ENCODE measurements at regions not wholly inside any gene's neighbourhood (a gene's known extent, or its start where the extent isn't known, plus 50 kb on each side); places are given as distances from the start of the nearest gene placed in this dataset.
A peak's percentile ranks its signal among the peaks of the same experiment; 100 is the strongest.
"Not testable (repeated sequence)": the region's sequence is repeated elsewhere in the genome, so short reads cannot be mapped to it uniquely, and the experiment has no call there.

DNA sequence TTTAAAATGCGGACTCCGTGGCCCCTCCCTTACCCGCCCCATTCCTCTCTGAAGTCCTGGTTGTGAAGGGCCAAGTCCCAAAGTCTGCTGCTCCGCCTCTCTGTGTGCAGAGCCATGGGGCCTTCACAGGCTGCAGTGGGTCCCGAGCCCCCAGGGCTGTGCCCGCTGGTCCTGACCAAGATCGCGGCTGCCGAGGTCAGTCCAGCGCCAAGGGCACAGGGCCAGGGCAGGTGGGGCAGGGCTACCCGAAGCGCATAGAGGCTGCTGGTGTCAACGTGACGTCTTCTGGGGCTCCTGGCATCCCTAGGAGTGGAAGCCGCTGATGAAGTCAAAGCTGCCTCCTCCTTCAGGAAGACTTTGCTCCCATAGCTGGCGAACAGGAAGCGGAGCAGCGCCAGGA is 858.8 kb downstream of the TUBA3C start:
- DNase-seq (ENCODE audit: low read depth); H3K4me3 ChIP-seq (ENCODE audit: low read depth, low read length): not testable (repeated sequence)

DNA sequence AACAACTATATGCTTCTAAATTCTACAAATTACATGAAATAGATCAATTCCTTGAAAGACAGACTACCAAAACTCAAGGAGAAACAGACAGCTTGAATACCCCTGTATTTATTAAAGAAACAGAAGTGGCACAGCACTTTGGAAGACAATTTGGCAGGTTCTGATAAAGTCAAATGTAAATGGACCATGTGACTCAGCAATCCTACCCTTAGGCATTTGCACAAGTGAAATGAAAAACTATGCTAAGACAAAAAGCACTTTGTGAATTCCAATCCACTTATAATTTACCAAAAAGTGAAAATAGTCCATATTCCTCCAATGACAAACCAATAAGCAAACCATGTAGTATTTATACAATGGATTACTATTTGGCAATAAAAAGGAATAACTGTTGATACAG is 862.0 kb downstream of the TUBA3C start:
- DNase-seq (ENCODE audit: low read depth); H3K4me3 ChIP-seq (ENCODE audit: low read depth, low read length): not testable (repeated sequence)

DNA sequence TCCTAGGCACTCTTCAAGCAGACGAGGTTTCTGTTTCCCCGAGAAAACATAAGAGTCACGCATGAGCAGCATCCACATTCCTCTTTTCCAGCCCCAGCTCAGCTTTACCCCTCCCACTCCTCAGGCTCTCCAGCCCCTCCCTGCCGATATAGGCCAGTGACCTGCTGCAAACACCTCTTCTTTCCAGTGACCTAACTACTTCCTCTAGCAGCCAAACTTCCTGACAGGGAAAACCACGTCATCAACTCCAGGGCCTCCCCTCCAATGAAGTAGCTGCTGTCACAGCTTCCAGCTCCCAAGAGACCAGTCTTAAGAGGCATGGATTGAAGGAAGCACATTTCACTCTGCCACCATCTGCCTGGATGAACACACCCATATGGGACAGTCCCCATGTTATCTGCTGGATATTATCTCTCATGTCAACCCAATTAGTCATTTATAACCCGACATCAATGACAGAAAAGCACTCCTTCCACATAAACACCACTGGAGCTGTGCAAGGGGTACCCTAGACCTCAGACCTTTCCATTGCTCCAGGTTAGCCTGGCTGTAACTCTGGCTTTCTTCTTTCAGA is 878.3 kb downstream of the TUBA3C start:
- H3K4me3 ChIP-seq (ENCODE audit: low read depth, low read length): not testable (repeated sequence)
- peak; percentile 6 for DNase-seq (ENCODE audit: low read depth)

DNA sequence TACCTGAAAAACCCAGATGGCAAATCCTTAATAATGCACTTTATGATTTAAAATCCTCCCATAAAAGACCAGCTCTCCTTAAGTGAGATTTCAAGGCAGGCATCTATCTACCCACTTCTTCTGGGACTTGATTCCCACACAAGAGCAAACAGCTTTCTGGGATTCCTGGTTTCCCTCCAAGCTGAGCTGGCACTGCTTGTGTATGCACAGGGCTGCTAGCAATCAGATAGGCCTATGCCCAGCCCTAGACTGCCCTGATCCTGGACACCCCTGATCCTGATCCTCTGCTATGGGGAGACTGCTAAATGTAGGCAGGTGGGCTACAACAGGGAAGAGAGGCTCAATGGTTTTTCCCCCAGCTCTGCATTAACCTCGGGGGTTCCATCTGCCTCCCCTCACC is 880.7 kb downstream of the TUBA3C start:
- H3K4me3 ChIP-seq (ENCODE audit: low read depth, low read length); DNase-seq (ENCODE audit: low read depth): not testable (repeated sequence)

DNA sequence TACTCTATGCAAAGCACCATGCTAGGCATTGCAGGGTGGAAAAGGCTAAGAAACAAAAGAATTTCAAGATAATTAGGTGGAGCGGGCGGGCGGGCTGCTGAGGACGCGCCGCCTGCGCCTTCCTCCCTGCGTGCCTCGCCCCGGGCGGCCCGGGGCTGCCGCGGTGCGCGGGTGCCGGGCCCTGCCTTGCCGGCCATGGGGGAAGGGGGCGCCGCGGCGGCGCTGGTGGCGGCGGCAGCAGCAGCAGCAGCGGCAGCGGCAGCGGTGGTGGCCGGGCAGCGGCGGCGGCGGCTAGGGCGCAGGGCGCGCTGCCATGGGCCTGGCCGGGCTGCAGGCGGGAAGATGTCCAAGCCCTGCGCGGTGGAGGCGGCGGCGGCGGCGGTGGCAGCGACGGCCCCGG is 884.3 kb downstream of the TUBA3C start:
- not testable (repeated sequence) for H3K4me3 ChIP-seq (ENCODE audit: low read depth, low read length); DNase-seq (ENCODE audit: low read depth)

DNA sequence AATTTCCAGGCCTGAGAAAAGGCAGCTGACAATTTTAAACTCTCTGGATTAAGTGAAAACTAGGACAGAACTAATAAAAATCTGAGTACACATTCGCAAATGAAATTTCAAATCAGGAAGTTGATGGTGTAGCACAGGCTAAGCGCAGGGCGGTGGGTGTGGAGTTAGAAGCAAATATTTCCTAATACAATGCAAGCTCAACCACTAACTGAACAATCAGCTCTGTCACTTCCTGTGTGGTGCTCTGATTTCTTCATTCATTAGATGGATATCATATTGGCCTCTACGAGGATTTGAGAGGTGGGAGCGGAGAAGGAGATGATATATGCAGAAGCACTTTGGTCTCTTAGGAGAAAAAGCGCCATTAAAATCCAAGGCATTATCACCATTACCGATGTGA is 885.0 kb downstream of the TUBA3C start:
- not testable (repeated sequence) for DNase-seq (ENCODE audit: low read depth); H3K4me3 ChIP-seq (ENCODE audit: low read depth, low read length)

DNA sequence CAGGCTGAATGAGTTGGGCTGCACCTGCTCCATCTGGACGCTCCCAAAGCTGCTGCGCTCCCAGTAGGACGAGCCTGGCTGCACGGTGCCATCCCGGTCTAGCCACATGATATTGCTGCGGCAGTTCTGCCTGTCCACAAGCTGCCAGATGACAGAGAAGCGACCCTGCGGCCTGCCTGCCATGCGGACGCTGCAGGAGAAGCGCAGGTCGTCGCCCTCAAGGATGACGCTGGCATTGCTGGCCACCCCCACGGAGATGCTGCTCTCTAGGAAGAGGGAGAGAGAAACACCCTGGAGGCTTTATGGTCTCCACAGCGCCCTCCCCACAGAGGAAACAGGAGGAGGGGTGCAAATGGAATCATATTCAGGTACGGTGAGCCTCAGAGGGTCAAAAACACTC is 887.3 kb downstream of the TUBA3C start:
- not testable (repeated sequence) for H3K4me3 ChIP-seq (ENCODE audit: low read depth, low read length); DNase-seq (ENCODE audit: low read depth)

DNA sequence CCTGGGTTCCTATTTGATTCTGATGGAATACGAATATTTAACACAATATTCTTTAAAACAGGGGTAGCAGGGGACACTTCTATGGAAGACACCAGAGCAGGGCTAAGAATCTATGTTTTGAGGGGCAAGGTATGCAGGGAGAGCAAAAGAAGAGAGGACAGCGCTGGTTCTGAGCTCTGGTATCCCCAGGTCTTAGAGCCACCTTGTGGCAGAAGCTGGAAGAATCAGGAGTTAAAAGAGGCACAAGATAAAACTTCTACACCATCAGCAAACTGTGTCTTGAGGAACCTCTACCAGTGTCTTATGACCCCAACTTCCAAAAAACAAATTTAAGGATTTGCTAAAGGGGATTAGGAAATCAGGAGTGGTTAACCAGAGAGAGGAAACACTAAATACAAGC is 894.8 kb downstream of the TUBA3C start:
- not testable (repeated sequence) for DNase-seq (ENCODE audit: low read depth); H3K4me3 ChIP-seq (ENCODE audit: low read depth, low read length)
- TF ChIP-seq, protein P1, sequence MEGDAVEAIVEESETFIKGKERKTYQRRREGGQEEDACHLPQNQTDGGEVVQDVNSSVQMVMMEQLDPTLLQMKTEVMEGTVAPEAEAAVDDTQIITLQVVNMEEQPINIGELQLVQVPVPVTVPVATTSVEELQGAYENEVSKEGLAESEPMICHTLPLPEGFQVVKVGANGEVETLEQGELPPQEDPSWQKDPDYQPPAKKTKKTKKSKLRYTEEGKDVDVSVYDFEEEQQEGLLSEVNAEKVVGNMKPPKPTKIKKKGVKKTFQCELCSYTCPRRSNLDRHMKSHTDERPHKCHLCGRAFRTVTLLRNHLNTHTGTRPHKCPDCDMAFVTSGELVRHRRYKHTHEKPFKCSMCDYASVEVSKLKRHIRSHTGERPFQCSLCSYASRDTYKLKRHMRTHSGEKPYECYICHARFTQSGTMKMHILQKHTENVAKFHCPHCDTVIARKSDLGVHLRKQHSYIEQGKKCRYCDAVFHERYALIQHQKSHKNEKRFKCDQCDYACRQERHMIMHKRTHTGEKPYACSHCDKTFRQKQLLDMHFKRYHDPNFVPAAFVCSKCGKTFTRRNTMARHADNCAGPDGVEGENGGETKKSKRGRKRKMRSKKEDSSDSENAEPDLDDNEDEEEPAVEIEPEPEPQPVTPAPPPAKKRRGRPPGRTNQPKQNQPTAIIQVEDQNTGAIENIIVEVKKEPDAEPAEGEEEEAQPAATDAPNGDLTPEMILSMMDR (conservative IDR thresholded peaks at IDR 0.05; ENCODE audit: low read depth, low read length): peak; percentile 6

DNA sequence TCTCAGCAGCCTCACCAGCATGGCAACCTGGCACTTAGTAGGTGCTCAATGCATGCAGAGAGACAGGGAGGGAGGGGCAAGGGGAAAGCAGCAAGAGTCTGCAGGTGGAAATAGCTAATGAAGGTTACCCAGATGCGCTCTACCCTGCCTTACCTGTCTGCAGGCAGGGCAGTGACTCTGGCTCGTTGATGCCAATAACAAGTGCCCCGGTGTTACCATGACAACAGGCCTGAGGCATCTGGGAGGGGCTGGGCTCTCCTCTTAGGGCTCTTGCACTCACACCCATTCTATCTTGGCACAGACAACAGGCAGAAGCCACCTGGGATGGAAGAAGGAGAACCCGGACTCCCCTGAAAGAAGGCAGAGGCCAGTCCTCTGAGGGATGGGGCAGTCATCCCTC is 896.0 kb downstream of the TUBA3C start:
- H3K4me3 ChIP-seq (ENCODE audit: low read depth, low read length); DNase-seq (ENCODE audit: low read depth): not testable (repeated sequence)

DNA sequence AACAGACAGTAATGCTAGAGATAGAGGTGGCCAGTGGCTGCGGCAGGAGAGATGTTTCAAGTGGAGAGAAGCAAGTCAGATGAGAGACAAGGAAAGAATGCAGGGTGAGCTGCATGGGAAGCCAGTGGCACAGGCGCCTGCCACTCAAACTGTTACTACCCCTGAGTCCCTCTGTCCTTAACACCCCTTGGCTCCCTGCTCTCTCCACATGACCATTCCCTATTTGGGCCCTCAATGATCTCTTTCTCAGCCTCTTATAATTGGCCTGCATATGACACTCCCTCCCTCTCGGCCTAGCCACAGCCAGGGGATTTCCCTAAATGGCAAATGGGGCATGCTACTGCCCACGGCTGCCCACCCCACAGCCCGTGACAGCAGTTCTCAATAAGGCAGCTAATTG is 897.6 kb downstream of the TUBA3C start:
- not testable (repeated sequence) for DNase-seq (ENCODE audit: low read depth)

DNA sequence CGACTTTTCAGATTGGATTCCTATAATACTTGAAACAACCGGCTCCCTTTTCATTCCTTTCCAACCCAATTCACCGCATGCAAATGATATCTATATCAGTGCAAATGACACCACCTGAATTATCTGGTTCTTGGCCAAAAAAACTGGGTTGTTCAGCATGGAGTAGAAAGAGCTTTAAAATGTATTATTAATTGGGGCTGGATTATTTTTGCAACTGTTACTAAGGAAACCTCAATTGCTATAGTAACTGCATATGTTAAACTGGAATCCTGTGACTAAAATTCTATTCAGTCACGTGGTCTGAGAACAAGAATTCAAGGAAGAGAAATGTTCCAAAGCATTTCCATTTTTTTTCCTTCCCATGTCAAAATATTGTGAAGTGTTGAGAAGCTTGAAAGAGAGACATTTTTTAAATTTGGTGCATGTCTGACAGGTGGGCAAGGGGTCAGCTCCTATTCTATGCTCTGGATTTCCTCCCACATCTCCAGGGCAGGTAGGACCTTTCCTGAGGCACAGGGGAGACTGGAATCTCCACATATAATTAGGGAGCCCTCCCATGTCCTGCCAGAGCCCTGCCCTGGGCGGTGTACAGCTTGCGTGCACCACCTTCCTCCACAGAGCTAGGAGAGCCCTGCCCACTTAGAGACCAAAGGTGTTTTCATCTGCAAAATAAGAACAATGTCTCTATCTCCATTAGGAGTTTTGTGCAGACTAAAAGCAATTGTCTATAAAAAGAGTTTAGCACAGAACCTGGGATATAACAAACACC is 899.6 kb downstream of the TUBA3C start:
- H3K4me3 ChIP-seq (ENCODE audit: low read depth, low read length); DNase-seq (ENCODE audit: low read depth): not testable (repeated sequence)

More for the DNA sequence above, 897.6 kb downstream of the TUBA3C start:
- H3K4me3 ChIP-seq (ENCODE audit: low read depth, low read length): not testable (repeated sequence)

DNA sequence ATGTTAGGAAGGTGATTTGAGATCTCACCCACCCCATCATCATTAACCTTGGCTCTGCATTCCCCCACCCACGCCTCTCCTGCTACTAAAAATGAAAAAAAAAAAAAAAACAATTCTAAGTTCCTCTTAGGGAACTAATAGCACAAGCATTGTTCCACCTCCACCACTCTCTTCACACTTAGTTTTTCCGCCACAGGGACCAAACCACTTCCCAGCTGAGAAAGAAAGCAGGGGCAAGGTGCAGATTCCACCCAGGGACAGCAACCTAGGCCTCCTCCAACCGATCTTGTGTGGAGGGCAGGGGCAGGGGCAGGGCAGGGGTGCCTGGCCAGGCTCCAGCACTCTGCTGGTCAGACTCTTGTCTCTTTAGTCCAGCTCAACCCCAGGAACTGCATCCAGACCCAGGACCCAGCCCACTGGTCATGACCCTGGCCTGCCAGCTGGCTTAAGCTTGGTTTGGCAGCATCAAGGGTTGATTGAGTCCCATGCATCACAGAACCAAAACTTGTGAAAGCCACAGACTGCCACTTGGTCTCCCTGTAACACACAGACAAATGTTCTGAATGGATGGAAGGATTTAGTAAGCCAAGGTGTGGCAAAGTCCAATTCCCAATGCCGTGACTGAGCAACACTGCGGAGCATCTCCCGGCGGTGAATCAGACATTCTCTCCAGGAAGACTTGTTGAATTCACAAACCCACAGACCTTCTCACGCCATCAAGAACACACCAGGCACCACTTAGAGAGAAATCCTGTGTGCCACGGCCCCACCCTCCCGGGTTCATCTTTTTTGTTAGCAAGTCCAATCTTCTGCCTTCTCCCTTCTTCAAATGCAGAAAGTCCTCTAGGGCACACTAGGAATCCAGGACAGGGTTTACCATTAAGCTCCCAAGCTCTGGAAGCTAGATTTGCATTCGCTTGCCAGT is 900.5 kb downstream of the TUBA3C start:
- DNase-seq (ENCODE audit: low read depth): peak; percentile 33

DNA sequence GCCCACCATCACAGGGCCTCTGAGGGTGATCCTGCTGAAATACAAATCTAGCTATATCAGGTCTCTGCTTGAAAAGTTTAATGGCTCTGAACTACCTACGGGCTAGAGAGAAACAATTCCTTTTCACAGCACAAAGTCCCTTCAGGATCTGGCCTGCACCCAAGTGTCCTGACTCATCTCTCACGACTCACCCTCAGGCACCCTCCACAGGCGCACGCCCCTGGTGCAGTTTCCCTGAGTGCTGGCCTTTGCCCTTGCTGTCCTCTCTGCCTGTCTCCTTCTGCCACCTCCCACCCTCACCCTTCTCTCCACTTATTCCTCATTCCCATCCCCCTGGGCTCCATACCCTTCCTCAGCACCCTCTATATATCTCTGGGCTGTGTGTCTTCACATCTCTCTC is 901.7 kb downstream of the TUBA3C start:
- H3K4me3 ChIP-seq (ENCODE audit: low read depth, low read length): not testable (repeated sequence)
- peak; percentile 26 for DNase-seq (ENCODE audit: low read depth)

More for the DNA sequence above, 900.5 kb downstream of the TUBA3C start:
- not testable (repeated sequence) for H3K4me3 ChIP-seq (ENCODE audit: low read depth, low read length)

DNA sequence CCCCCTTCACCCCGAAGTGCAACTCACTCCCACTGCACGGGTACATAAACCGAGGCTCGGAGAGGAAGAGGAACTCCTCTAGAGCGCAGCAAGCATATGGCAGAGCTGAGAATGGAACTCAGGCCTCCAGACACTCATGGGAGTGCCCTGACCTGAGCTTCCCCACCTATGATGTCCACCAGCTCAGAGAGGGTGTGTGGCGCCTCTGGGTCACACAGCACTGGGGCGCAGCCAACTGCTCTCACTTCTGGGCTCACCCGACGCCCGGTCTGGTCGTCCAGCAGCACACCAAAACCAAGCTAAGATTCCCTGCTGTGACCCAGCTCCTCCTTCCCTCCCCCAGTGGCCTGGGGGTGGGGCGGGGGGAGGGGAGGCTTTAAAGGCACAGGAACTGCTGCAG is 904.3 kb downstream of the TUBA3C start:
- DNase-seq (ENCODE audit: low read depth); H3K4me3 ChIP-seq (ENCODE audit: low read depth, low read length): not testable (repeated sequence)

DNA sequence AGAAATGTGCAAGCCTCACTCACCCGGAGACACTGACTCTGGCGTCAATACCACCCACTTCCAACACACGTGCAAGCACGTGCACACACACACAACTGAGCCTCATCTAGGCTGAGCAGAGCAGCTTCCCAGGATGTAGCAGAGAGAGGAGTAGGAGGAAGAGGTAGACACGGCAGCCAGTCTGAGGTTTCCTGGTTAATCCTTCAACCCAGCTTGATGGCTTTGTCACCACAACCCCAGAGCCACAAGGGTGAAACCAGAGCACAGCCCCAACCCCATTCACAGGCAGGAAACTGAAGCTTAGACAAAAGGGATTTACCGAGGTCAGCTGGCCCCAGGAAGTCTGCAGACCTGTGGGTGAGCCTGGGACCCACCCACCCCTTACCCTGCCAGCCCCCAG is 905.3 kb downstream of the TUBA3C start:
- H3K4me3 ChIP-seq (ENCODE audit: low read depth, low read length); DNase-seq (ENCODE audit: low read depth): not testable (repeated sequence)

DNA sequence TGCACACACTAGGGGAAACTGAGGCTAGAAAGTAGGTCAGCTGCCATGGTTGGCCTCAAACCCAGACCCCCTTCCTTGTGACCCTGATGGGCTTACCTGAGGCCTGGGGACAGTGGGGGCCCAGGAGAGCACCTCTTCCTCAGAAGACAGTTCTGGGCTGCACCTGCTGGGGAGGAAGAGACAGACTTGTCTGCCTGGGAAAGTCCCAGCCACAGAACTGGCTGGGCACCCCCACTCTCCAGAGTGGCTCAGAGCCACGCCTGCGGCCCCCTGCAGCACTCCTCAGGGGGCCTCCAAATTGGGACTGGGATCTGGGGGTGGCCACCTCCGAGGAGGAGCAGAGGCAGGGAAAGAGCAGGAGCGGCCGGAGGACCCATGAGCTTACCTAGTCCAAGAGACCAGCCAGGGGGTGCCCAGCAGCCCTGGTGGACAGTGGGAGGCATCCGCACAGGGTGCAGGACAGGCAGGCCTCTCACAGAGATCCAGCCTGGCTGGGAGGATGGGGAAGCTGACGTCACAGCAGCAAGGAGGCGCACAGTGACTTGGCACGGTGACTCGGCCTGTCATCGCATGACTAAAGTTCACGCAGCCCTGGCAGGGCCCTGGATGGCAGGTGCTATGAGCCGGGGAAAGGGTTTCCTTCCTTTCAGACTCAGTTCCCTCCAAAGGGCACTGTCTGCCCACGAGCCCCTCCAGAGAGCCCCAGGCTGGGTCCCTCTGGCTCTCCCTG is 907.7 kb downstream of the TUBA3C start:
- not testable (repeated sequence) for H3K4me3 ChIP-seq (ENCODE audit: low read depth, low read length); DNase-seq (ENCODE audit: low read depth)

DNA sequence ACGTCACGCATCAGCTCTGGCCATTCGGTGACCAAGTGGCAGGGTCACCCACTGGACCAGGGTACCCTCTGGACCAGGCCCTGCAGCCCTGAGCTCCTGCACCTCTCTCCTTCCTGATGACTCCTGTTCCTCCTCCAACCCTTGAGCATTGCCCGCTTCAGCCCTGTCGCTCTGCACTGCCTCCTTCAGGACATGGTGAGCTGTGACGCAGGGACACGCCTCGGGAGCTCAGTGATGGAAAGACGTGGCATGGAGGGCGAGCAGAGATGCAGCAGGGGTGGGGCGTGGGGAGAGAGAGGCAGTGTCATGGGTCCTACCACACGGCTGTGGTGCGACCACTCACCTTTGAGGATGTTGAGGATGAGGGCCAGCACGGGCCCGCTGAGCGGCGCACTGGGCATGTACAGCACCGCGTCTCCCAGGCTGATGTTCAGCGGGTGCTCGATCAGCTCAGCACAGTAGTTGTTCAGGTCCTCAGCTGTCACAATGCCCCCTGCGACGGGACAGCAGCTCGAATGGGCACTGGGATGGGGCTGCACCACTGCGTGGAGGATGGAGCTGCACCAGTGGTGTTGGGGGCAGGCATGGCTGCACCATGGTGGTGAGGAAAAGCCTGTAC is 922.7 kb downstream of the TUBA3C start:
- DNase-seq (ENCODE audit: low read depth): not testable (repeated sequence)

More for the DNA sequence above, 922.7 kb downstream of the TUBA3C start:
- H3K4me3 ChIP-seq (ENCODE audit: low read depth, low read length): not testable (repeated sequence)

All from epithelial cell of proximal tubule (primary cell).